Medulla oblongata (tissue), 1 donor: ENCODE measurements at regions not wholly inside any gene's neighbourhood (a gene's known extent, or its start where the extent isn't known, plus 50 kb on each side); places are given as distances from the start of the nearest gene placed in this dataset.
"Not testable (repeated sequence)": the region's sequence is repeated elsewhere in the genome, so short reads cannot be mapped to it uniquely, and the experiment has no call there.

ENCODE experiments used
- DNase-seq: peaks from one replicate; pipeline ENCODE4 v3.0.0-alpha.2; 2015; ENCODE audit errors: extremely low spot score

DNA sequence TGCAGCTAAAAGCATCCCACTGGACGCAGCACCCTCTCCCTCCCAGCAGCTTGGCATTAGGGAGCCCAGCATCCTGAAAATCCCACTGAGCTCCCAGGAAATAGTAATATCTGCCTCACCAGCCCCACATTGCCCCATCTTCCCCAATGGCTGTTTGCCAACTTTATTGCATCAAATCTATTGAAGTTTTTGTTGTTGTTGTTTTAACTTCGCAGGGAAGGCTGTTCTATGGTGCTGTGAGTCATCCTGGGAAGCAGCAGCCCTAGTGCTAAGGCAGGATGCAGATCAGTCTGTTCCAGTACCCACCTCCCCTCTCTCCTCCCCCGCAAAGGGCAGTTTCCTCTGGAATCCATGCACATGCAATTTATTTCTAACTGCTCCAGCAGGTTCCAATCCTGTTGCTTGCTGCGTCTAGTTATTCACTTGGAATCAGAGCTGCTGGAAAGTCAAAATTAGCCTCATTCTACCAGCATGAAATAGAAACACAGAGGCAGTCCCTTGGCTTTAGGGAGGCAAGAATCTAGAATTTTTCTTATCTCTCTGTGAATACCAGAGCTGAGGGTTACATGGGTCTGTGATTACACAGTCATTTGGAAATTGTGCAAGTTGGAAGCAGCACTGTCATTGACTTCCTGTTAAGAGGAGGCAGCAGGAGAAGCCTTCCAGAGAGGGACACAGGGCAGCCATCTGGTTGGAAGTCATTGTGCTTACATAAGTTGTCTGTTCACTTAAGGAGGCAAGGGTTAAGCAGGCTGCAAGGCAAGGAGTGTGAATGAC lies 115.9 kb upstream of the CACUL1 start:
- DNase-seq = peak; percentile 5

DNA sequence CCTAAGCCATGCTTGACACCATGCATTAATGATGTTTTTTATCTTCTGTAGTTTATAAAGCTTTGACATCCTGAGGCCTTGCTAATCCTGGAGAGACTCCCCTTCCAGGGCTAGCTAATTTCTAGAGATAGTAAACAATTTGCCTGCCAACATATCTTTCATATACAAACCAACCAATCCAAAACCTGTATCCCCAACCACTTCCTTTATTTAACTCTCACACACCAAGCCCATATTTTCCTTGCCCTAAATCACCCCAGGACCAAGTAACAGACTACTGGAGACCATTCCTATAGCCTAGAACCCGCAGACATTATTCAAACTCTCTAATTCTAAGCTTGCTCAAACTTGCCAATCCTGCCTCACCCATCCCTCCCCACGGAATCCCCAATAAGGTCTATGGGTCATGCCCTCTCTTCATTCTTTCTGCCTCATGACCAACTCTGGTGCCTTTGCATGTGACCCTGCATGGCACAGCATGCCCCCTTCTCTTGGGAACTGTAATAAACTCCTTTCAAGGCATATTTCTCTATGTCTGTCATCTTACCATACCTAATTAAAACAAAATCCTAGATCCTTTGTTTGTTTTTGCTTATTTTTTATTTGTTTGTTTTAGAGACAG lies 116.6 kb upstream of the CACUL1 start:
- DNase-seq = no peak

DNA sequence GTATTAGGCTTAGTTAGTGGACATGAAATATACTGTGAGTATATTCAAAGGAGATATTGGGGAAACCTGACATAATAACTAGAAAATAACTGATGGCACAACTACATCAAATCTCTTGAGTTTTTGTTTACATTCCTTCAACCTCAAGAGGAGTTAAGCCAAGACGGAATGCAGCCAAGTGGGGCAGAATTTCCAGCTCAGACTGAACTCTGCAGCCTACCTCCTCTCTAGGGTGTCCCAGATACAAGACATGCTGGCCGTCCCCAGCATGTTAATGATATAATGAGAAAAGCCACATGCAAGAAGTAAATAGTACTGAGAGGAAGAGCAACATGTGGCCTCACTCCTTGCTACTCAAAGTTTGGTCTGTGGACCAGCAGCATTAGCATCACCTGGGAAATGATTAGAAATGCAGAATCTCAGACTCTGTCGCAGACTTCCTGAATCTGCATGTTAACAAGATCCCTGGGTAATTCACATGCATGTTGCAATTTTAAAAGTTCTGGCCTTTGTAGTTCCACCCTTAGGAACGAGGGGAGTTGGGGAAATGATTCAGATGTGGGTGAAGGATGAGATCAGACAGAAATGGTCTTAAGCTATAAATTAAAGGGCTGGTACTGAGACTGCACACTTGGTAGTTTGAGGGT lies 118.4 kb upstream of the CACUL1 start:
- DNase-seq = no peak

DNA sequence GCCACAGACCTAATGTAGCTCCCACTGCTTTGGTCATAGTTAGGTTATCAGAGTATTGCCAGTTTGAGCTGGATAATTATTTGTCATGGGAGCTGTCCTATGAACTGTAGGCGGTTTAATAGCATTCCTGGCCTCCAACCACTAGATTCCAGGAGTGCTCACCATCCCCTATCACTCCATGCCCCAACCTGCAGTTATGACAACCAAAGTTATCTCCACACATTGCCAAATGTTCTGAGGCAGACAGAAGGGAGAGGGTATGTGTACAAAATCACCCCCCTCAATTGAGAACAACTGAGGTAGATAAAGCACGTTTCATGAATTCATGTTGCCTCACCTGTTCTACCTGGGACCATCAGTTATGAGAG lies 119.0 kb upstream of the CACUL1 start:
- DNase-seq = no peak

DNA sequence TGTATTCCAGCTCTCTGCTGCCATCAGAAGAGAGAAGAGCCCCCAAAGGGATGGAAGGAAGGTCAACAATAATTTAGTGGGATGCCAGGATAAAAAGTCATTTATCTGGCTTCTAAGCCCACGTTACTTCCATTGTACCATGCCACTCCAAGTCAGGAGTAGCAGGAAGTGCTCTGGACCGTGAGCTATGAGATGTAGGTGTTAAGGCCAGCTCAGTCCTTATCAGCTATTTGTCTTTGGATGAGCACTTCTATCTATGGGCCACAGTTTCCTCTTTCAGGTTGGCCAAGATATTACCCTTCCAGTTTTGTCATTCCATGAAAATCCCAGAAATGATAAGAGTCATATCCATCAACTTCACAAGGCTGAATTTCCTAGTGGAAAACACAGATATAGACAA lies 119.4 kb upstream of the CACUL1 start:
- no peak for DNase-seq

DNA sequence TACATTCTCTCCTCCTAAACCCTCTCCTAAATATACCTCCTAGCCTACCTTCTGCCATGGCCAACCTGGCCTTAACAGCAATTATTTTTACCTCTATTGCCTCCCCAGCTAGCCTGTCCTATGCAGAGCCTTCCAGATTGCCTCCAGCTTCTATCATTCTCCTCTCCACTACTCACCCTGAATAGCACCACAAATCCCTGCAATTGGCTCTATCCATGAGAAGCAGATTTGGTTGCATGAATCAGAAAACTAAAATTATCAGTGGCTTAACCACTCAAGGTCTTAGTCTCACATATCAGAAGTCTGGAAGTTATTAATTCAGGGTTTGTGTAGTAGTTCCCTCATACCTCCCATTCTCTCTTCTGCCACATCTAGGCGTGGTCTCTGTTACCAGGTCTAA lies 120.3 kb upstream of the CACUL1 start:
- DNase-seq = no peak

DNA sequence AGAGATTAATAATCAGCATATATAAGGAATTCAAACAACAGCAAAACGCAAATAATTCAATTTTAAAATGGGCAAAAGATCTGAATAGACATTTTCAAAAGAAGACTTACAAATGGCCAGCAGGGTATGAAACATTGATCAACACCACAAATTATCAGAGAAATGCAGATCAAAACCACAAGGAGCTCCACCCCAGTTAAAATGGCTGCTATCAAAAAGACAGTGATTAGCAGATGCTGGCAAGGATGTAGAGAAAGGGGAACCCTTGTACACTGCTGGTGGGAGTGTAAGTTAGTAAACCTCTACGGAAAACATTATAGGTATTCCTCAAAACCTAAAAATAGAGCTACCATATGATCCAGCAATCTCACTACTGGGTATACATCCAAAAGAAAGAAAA lies 128.0 kb upstream of the CACUL1 start:
- DNase-seq = no peak

DNA sequence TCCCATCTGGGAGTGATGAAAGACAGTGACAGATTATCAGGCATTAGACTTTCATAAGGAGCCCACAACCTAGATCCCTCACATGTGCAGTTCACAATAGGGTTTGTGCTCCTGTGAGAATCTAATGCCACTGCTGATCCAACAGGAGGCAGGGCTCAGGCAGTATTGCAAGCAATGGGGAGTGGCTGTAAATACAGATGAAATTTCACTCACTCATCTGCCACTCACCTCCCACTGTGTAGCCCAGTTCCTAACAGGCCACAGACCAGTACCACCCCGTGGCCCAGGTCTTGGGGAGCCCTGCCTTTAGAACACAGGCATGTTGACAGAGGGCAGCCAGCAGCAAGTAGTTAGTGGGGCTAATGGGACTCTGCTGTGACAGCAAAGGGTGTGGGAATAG lies 137.3 kb upstream of the NANOS1 start:
- no peak for DNase-seq

DNA sequence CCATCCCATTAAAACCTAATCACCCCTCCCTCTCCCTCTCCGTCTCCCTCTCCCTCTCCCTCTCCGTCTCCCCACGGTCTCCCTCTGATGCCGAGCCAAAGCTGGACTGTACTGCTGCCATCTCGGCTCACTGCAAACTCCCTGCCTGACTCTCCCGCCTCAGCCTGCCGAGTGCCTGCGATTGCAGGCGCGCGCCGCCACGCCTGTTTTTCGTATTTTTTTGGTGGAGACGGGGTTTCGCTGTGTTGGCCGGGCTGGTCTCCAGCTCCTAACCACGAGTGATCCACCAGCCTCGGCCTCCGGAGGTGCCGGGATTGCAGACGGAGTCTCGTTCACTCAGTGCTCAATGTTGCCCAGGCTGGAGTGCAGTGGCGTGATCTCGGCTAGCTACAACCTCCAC lies 134.6 kb upstream of the NANOS1 start:
- not testable (repeated sequence) for DNase-seq

DNA sequence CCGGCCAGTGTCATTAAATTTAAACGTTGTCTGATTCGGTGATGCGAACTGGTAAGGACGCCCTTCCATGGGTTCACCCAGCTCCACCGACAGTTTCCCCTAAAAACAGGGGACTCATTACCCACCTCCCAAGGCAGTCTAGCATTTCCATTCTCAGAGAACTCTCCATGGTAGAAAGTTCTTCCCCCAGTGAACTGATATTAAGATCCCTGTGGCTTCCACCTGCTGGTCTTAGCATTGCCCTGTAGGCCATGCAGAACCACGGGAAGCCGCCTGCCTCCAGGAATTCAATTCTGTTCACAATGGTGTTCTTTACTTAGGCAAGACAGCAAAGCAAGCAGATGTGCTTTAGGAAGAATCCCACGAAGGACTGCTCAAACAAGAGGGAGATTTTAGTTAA lies 128.9 kb upstream of the NANOS1 start:
- no peak for DNase-seq

DNA sequence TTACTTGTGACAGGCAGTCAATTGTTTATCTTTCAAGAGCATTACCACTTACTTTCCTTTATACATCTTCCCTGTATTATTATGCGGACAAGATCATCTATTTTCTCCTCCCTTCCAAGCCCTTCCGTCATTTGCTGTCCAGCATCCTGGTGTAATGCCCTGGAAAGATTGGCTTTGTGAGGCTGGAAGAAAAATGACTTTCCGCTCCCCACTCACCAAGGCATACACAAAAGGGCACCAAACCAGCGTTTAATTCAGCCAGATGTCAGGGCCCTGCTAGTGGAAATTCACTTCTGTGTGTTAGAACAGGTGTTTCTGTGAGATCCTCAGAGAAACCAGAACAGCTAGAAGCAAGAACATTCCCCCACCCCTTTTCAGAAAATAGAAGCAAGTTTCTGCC lies 128.1 kb upstream of the NANOS1 start:
- no peak for DNase-seq

DNA sequence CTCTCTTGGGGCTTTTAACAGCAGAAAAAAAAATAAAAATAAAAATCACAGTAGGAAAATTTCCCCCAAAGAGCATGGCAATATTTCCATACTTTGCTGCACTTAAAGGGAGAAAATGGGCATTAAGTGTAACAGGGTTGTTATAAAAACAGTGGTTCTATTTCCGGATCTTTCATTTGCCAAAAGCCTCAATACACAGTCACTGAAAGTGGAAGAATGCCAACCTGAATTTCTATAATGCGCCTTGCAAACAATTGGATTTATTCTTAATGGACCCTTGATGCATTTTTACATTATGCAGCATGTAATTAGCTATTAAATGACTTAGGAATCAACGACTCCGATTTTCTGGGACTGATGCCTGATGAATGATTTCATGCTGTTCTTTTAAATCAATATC lies 127.6 kb upstream of the NANOS1 start:
- no peak for DNase-seq

DNA sequence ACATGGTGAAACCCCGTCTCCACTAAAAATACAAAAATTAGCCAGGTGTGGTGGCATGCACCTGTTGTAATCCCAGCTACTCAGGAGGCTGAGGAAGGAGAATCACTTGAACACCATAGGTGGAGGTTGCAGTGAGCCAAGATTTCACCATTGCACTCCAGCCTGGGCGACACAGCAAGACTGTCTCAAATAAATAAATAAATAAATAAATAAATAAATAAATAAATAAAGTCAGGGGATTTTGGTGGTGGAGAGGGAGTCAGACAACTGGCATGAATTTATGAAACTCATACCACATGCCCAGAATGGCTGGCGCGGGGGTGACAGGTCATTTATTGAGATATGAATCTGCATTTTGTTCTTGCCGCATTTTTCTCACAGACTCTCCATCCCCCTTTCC lies 126.9 kb upstream of the NANOS1 start:
- not testable (repeated sequence) for DNase-seq

DNA sequence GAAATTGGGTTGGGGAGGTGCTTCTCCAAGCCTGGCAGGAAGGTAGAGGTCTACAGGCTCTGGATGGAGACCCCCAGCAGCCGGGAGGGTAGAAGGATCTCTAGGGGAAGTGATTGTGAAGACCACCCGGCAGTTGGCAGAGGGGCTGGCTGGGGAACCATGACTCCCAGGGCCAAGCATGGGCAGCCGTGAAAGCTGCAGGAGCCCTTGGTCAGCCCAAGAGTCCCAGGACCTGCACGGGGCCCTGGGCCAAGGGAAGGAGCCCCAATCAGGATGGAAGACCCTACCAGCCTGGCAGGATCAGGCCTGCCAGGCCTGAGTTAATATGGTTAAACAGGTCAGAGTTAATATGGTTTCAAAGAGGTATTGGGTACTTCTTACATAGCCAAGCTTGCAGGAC lies 126.3 kb upstream of the NANOS1 start:
- no peak for DNase-seq

DNA sequence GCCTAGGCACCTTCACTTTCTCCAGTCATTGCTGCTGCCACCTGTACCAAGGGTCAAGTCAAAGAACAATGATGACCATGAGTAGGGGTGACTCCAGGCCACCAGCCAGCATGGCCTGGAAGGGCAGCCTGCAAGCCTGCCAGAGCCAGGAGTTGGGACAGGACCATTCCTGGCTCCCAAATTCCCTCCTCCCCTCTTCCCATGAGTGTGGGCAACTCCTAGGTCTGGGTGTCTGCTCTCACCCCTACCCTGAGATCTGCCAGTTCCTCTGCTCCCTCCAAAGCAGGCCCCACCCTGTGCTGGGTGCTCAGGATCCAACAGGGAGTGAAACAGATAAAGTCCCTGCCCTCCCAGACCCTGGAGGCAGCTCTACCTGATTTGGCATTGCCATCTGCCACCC lies 125.8 kb upstream of the NANOS1 start:
- no peak for DNase-seq

DNA sequence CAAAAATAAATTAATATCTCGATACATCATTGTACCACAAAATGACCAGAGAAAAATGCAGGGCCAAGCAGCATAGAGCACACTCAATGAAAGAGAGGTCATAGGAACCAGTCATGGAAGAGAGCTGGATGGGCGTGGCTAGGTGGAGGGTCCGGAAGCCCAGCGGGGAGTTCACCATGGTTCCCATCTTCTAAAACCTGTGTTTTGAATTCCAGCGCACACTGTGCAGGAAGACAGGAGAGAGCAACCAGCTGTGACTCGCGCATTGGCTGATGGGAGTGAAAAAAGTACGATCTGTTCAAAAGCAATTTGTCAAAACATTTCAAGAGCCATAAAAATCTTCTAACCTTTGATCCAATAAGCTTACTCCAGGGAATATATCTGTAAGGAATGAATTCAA lies 125.2 kb upstream of the NANOS1 start:
- DNase-seq = no peak

DNA sequence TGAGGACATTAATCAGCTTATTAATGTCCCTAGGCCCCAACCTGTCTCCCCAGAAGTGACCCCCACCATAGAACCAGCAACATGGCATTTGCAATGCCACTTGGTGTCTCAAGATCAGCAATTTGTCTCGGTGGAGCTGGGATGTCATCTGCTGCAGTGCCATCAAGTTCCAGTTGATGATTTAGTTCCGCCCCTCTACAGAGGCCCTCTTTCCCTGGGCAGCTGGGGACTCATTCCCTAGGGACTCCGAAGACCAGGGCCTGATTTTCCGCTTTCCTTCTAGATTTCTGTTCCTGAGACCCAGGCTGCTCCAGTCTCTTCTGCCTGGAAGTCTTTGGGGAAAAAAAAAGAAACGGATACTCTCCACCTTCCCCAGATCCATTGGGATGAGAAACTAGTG lies 122.5 kb upstream of the NANOS1 start:
- DNase-seq = no peak

DNA sequence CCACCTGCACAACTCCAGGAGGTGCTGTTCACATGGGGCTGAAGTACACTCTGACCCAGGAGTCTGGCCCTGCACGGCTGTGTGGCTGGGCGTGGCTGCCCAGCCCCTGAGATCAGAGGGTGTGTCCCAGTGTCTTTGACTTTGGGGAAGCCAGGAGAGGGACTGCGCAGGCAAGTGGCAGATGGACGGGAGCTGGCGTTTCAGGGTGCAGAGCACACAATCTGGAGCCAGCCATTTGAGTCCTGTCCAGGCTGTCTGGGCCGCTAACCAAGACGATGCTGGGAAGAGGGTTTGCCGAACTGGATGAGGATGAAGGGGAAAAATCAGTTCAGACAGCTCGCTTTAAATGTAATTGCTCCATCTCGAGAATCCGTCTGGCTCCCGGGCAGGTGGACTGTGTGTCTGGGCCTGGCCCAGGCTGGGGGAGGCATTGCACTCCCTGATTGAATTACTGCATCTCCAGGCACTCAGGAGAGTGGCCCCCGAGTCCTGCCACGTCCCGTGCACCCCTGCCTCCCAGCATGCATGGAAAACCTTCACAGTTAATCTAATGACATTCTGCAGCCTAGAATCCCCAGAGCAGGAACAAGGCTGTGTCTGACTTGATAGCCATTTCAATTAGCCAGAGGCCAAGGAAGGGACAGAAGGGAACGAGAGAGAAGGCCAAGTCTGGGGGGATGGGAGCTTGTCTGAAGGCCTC lies 120.8 kb upstream of the NANOS1 start:
- DNase-seq = peak; percentile 33

DNA sequence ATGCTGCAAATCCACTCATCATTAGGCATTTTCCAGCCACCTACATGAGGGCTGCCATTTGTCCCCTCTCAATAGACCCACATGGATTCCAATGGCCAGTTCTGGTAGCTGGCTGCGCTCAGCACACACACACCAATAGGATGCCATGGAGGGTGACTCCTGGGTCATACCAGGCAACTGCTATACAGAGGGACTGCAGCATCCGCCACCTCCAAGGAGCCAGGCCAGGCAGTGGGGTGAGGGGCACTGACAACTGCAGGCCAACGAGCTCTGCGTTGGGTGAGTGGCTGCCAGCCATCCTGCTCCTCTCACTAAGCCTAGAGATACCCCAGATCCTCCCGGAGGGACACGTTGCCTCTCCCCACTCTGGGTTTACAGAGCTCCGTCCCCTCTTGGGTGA lies 118.8 kb upstream of the NANOS1 start:
- DNase-seq = no peak

DNA sequence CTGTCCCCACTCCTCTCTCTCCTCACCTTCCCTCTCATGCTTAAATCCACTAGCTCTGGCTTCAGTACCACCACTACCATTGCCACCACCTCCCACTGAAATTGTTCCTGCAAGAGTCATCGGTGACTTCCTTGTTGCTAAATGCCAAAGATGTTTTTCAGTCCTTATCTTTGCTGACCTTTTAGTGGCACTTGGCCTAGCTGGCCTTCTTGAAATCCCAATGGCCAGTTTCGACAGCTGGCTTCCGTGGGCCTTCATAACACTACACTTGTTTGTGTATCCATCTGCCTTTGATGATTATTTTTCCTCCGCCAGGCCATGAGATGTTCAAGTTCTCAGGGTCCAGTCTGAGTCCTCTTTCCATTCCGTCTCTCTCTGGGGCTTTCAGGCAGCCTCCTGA lies 118.2 kb upstream of the NANOS1 start:
- no peak for DNase-seq

DNA sequence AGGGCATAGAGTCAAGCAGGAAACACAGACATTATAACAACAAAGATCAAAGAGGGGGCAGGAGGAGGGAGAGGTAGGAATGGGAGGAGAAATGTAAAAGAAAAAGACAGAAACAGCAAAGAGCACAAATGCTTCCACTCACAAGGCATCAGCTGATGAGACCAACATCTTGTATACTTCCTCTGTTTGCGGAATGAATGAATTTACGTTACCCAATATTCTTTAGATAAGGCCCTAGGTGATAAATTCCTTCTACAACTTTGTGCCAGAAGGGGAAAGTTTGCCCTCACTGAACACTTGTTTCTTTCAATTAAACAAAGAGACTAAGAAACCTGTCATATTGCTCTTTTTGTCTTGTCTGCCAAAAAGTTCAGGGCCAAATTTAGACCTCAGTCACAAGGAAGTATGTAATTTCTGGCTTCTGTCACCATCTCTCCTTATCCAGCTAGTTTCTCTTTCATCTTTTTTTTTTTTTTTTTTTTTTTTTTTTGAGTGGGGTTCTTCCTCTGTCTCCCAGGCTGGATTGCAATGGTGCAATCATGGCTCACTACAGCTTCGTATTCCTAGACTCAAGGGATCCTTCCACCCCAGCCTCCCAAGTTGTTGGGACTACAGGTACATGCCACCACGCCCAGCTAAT lies 116.4 kb upstream of the NANOS1 start:
- DNase-seq = no peak

DNA sequence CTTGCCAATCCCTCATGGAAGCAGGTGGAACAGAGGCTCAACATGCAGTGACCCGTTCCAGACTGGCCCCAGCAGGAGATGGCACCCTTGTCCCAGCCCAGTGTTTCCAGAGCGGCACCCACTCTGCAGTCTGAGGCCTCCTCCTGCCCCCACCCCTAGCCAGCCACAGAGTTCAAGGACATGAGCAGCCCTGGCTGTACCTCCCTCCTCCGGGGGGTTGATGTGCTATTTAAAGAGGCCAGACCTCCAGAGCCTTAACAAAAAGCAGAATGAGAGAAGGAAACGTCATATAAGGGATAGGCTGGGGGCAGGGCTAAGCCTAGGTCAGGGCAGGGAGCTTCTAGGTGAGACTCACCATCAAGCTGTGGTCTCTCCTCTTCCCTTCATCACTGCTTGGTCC lies 115.7 kb upstream of the NANOS1 start:
- DNase-seq = no peak
